HPDE6-E6E7 (cell line): ENCODE measurements at regions not wholly inside any gene's neighbourhood (a gene's known extent, or its start where the extent isn't known, plus 50 kb on each side); places are given as distances from the start of the nearest gene placed in this dataset.

Source experiments
- DNase-seq: peaks from one replicate; pipeline ENCODE4 v3.0.0; 2011; ENCODE audit warnings: missing footprints; ENCODE audit errors: extremely low spot score

DNA sequence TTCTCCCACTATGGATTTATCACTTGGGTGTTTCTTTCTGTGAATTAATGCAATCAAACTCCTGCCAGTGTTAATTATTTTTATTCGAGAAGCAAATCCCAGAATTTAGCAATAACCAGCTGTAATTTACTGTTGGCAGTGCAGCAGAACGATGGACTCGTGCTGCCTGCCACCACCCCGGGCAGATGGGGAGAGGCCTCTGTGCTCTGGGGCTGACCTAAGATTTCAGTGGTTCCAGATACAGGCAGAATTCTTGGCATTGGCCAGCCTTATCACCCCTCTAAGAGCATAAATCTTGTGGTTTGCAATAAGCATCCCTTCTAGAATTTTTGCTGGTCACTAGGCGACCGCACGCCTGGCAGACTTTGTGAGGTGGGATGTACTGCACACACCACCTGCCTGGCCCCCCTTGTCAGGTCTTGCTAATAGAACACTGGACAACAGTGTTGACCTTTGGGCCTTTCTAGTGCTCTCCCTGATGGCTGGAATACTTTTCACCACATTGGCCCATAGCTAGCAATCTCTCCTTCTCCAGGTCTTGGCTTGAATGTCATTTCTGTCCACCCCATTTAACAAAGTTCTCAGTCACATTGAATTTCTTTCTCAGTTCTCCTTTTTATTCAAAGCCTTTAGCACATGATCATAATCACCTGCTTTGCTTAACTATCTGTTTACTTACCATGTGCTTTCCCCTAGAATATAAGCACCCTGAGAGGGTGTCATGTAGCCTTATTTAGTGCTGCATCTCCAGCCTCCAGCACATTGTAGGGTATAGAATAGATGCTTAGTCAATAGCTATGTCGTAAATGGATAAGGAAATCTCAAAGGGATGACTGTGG, 122.1 kb upstream of the DYNLRB2 start:
- DNase-seq, result no peak

- no peak for DNase-seq
Observed at GRCh38 chr16:80417706-80418271, 123.0 kb upstream of the DYNLRB2 start.

DNA sequence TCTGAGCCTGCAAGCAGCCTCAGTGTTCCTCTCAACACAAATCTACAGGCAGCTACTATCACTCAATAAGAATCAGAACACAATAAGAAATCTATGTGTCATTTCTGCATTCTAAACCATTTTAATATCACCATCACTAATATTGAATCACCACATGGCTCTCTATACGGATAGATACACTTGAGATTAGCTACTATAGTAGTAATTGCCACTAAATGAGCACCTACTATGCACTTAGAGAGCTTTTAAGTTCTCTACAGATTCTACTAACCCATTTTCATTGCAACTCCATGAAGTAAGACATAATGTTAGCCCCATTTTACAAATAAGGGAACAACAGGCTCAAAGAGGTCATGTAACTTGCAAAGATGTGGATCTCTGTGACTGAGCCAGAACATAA, 132.8 kb upstream of the DYNLRB2 start:
- no peak for DNase-seq

DNA sequence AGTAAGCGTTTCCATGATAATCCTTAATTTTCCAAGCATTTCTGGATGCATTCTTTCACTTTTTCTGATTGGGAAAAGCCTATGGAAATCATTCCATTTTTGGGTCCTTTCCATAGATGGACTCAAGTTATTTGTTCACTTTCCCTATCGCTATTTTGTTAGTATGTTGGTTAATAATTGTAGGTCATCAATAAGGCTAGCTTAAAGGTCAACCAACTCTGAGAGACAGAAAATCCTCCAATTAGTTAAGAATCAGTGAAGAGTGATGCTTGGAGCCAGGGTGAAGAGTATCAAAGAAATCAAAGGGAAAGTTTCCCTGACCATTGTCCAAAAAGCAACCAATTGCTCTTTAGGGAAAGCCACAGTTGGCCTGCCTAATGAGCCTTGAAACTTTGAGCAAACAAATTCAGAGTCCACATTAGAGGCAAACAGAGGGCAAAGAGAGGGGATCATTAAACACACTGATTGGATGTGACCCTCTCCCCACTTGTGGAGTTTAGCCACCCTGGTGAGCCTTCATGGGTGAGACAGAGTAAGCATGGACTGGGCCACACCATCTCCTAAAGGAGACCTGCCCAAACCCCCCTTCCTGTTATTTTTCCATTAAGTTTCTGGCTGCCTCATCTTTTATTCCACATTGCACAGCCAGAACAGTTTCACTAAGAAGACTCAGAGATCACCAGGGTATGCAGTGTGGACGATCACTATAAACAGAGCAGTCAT, 133.4 kb upstream of the DYNLRB2 start:
- DNase-seq, result no peak

GRCh38 chr16:80404847-80405246, 135.9 kb upstream of the DYNLRB2 start:
- no peak for DNase-seq

- DNase-seq, result no peak
Observed at GRCh38 chr16:80403894-80404293, 136.9 kb upstream of the DYNLRB2 start.

DNA sequence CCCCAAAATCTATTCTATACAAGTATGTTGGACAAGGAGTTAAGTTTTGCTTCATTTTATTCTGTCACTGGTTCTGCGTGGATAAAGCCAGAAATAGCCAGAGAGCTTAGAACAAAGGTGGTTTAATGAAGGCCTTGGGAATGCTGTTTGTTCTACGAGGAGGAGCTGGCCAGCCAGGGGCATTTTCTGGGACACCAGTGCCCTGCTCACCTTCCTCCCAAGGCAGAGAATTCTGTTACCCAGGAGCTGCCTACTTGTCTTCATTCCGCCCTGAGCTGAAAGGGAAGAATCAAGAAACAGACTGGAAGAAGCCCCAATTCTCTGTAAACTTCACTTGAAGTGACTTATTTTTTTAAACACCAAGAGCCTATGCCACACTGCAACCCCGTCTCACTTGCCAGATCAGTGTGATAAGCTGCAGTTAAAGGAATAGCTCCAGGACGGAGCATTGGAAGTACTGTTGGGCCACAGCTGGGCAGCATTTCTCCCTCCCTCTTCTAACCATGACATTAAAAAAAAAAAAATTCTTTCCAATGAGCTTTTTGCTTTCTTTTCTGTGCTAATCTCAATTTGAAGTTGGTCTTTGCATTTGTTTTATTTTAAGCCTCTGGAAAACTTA, 149.8 kb upstream of the DYNLRB2 start:
- no peak for DNase-seq

GRCh38 chr16:80390046-80390445, 150.7 kb upstream of the DYNLRB2 start:
- no peak for DNase-seq

DNA sequence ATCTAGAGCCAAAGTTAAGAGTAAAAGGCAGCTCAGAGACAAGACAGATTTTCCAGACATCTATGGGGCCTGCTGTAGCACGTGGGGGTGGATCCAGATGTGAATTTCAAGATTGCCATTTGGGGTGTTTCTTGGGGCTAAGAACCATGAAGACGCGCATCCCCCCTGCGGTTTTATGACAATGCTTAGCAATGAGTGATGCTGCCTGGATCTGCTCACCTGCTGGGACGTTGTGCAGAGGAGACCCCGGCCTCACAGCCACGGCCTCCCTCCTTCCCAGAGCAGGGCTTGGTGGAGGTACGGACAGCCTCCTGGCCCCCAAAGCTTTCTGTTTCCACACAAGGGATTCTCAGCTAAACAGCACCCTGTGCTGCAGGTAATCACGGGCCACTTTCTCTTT, 151.5 kb upstream of the DYNLRB2 start:
- DNase-seq, result no peak

GRCh38 chr16:80387318-80387921, 153.4 kb upstream of the DYNLRB2 start:
- DNase-seq, result no peak

- no peak for DNase-seq
Observed at GRCh38 chr16:80384862-80385261, 155.9 kb upstream of the DYNLRB2 start.

DNA sequence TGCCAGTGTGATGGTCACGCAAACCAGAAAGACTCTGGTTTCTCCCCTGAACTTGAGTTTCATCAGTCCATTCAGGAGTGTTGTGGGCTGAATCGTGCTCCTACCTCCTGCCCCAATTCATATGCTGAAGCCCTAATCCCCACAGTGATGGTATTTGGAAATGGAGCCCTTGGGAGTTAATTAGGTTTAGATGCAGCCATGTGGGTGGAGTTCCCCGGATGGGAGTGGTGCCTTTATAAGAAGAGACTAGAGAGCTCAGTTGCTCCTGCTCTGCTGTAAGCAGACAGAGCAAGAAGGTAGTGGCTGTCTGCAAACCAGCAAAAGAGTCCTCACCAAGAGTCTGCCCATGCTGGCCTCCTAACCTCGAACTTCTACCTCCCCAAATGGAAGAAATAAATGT, 160.3 kb upstream of the DYNLRB2 start:
- no peak for DNase-seq

GRCh38 chr16:80377096-80377956, 163.5 kb upstream of the DYNLRB2 start:
- DNase-seq, result no peak

DNA sequence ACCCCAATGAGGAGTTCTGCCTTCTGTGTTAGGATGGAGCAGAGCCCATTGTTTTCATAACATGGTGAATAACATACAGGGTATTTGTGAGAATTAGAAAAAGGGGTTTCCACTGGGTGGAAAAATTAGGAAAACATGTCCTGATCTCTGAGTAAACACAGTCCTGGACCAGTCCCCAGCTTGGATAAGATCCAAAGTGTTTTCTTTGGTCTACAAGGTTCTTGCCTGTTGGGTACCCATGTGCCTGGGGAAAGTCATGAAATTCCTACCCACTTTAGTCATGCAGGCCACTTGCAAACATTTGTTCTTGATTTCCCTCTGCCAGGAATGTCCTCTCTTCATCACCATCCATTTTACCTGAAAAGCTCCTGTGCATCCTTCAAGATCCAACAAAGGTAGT, 164.8 kb upstream of the DYNLRB2 start:
- DNase-seq, result no peak

- DNase-seq, result no peak
Observed at GRCh38 chr16:80375513-80375912, 165.3 kb upstream of the DYNLRB2 start.

- DNase-seq, result no peak
Observed at GRCh38 chr16:80372341-80372740, 168.5 kb upstream of the DYNLRB2 start.

GRCh38 chr16:80369138-80369958, 171.4 kb upstream of the DYNLRB2 start:
- peak; percentile 43 for DNase-seq

- no peak for DNase-seq
Observed at GRCh38 chr16:80367037-80367658, 173.6 kb upstream of the DYNLRB2 start.

- no peak for DNase-seq
Observed at GRCh38 chr16:80366023-80366422, 174.8 kb upstream of the DYNLRB2 start.

DNA sequence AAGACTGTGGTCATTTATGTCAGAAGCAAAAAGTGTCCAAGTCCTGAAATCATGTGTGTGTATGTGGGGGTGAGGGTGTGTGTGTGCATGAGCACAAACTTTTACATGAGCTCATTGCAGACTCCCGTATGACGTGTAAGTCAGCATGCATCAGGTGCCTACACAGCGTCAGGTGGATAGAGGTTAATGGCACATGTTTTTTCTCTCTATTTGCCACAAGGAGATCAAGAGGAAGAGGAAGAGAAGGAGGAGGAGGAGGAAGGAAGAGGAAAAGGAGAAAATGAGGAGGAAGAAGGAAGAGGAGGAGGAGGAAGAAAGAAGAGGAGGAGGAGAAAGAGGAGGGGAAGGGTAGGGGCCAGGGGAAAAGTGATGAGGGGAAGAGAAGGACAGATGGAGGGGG, 178.0 kb upstream of the DYNLRB2 start:
- no peak for DNase-seq
